ENCODE measurements at regions not wholly inside any gene's neighbourhood (a gene's known extent, or its start where the extent isn't known, plus 50 kb on each side); places are given as distances from the start of the nearest gene placed in this dataset.

- TF ChIP-seq EZH2 (IDR thresholded peaks at IDR 0.05) (no peak), POLR2AphosphoS5 (IDR thresholded peaks at IDR 0.05; ENCODE audit: borderline replicate concordance, low read depth, low read length) (no peak), FOXP2 (optimal IDR thresholded peaks at IDR 0.05; ENCODE audit: control extremely low read depth, extremely low read length, insufficient read depth) (no peak)
Measured at GRCh38 chr4:23085249-23085568, 392.5 kb downstream of the GBA3 start.
